ENCODE measurements at regions not wholly inside any gene's neighbourhood (a gene's known extent, or its start where the extent isn't known, plus 50 kb on each side); places are given as distances from the start of the nearest gene placed in this dataset.

- DNase-seq (ENCODE audit: low spot score): no peak
- no peaks in the 10 kb centered on the region for H3K9me3 ChIP-seq
- no peak for TF ChIP-seq POLR2A (IDR thresholded peaks at IDR 0.05)
- no peak for TF ChIP-seq CTCF (IDR thresholded peaks at IDR 0.05)
- no peak for TF ChIP-seq POLR2AphosphoS5 (IDR thresholded peaks at IDR 0.05)
- intact Hi-C loops (cut with DNase I): no loop called here
- no peaks in the 10 kb centered on the region for H3K4me1 ChIP-seq (replicated peaks)
- no peak overlapping the region for H3K4me3 ChIP-seq
- no peak overlapping the region for H3K27ac ChIP-seq
- no peaks in the 10 kb centered on the region for H3K27me3 ChIP-seq (replicated peaks; ENCODE audit: insufficient read depth)
- H3K36me3 ChIP-seq: no peaks in the 10 kb centered on the region
These were observed 182.3 kb downstream of the RASSF9 start for GRCh38 chr12:85653731-85654455.

GRCh38 chr12:85654456-85654840 lies 181.8 kb downstream of the RASSF9 start:
- no peaks in the 10 kb centered on the region for H3K9me3 ChIP-seq
- 88% methylated on average over 3 of the region's 3 CpGs for WGBS
- no peak for DNase-seq (ENCODE audit: low spot score)
- H3K27me3 ChIP-seq (replicated peaks; ENCODE audit: insufficient read depth): no peaks in the 10 kb centered on the region
- H3K4me1 ChIP-seq (replicated peaks): no peaks in the 10 kb centered on the region
- H3K27ac ChIP-seq: no peak overlapping the region
- intact Hi-C loops (cut with DNase I): no loop called here
- H3K4me3 ChIP-seq: no peak overlapping the region
- TF ChIP-seq CTCF (IDR thresholded peaks at IDR 0.05) (no peak), POLR2A (IDR thresholded peaks at IDR 0.05) (no peak), POLR2AphosphoS5 (IDR thresholded peaks at IDR 0.05) (no peak)
- H3K36me3 ChIP-seq: no peaks in the 10 kb centered on the region

GRCh38 chr12:85656561-85656960 lies 179.6 kb downstream of the RASSF9 start:
- no peak overlapping the region for H3K27ac ChIP-seq
- TF ChIP-seq CTCF (IDR thresholded peaks at IDR 0.05) (no peak), POLR2A (IDR thresholded peaks at IDR 0.05) (no peak), POLR2AphosphoS5 (IDR thresholded peaks at IDR 0.05) (no peak)
- DNase-seq (ENCODE audit: low spot score): no peak
- intact Hi-C loops (cut with DNase I): no loop called here
- no peaks in the 10 kb centered on the region for H3K4me1 ChIP-seq (replicated peaks)
- WGBS: 97% methylated on average over 2 of the region's 2 CpGs
- H3K27me3 ChIP-seq (replicated peaks; ENCODE audit: insufficient read depth): no peaks in the 10 kb centered on the region
- H3K36me3 ChIP-seq: no peaks in the 10 kb centered on the region
- H3K4me3 ChIP-seq: no peak overlapping the region
- H3K9me3 ChIP-seq: no peaks in the 10 kb centered on the region

GRCh38 chr12:85657251-85657650 lies 179.0 kb downstream of the RASSF9 start:
- Histone ChIP-seq H3K27me3 (replicated peaks; ENCODE audit: insufficient read depth) (no peaks in the 10 kb centered on the region), H3K27ac (no peak overlapping the region), H3K4me1 (replicated peaks) (no peaks in the 10 kb centered on the region), H3K9me3 (no peaks in the 10 kb centered on the region), H3K36me3 (no peaks in the 10 kb centered on the region), H3K4me3 (no peak overlapping the region)
- 54% methylated on average over 2 of the region's 2 CpGs for WGBS
- TF ChIP-seq POLR2A (IDR thresholded peaks at IDR 0.05) (no peak), CTCF (IDR thresholded peaks at IDR 0.05) (no peak), POLR2AphosphoS5 (IDR thresholded peaks at IDR 0.05) (no peak)
- no peak for DNase-seq (ENCODE audit: low spot score)
- intact Hi-C loops (cut with DNase I): no loop called here
